K562 (cell line): ENCODE measurements at regions not wholly inside any gene's neighbourhood (a gene's known extent, or its start where the extent isn't known, plus 50 kb on each side); places are given as distances from the start of the nearest gene placed in this dataset.

Source experiments
- ATAC-seq: fragments of 200-7000 bp; cut with Tn5 transposase; 3 replicates; pipeline ENCODE4 v1.9.1; 2020; ENCODE audit warnings: moderate library complexity
- BruUV-seq: library from RNA; stranded (reverse); fragments of 400-500 nt; replicated peaks from 2 replicates; lab custom pipeline; 2021; lab: Mats Ljungman, UMichigan
- CTCF ChIA-PET: fragments of 300-600 bp; formaldehyde crosslinking; extraction: SDS; loops from one replicate; lab custom pipeline; 2021; ENCODE audit warnings: low intra/inter-chr PET ratio; lab: Yijun Ruan, JAX
- POLR2A ChIA-PET: fragments of 300-600, 350-650 bp; sonication (Branson Sonifier 250); formaldehyde crosslinking; extraction: SDS; loops from one replicate; lab custom pipeline; 2021; ENCODE audit warnings: antibody characterized with exemption, inconsistent platforms; lab: Yijun Ruan, JAX
- DNase-seq, 4 experiments: peaks; one replicate each; pipeline versions ENCODE4 v3.0.0 to v3.0.0-alpha.2; 2011 to 2018; ENCODE audit warnings: low spot score in 3 of 4, mixed read lengths in 3 of 4; ENCODE audit errors: extremely low read depth in 1 of 4
- FAIRE-seq: peaks from 2 replicates; lab custom pipeline; 2011; peaks lifted over from hg19 to GRCh38; lab: Jason Lieb, UNC
- H2AFZ ChIP-seq: 2 replicates; pipeline ENCODE4 v1.6.0; 2011; ENCODE audit warnings: low read depth, low read length, control low read depth, inconsistent platforms
- H3K27ac ChIP-seq: fragments of 200-600 bp; 3 replicates; pipeline ENCODE4 v1.8.0; 2011; ENCODE audit warnings: low read depth, mild to moderate bottlenecking, control low read depth, inconsistent platforms, low read length, moderate library complexity, mixed read lengths; ENCODE audit errors: extremely low read depth
- H3K27me3 ChIP-seq, 2 experiments: fragments of 300-600 bp in 1 of 2; 2 replicates in 1 of 2; 3 replicates in 1 of 2; pipeline versions ENCODE4 v1.6.0 to v1.8.0; 2011; ENCODE audit warnings: inconsistent platforms in 2 of 2, low read length in 2 of 2, mild to moderate bottlenecking in 1 of 2, mixed read lengths in 1 of 2, moderate library complexity in 1 of 2; ENCODE audit not compliant: control insufficient read depth in 2 of 2, insufficient read depth in 2 of 2
- H3K36me3 ChIP-seq: fragments of 300-600 bp; 3 replicates; pipeline ENCODE4 v1.8.0; 2011; ENCODE audit warnings: mild to moderate bottlenecking, low read length, inconsistent platforms; ENCODE audit not compliant: control insufficient read depth, insufficient read depth
- H3K4me1 ChIP-seq, 2 experiments: fragments of 200-600 bp in 1 of 2; replicated peaks in 1 of 2; 2 replicates in 1 of 2; 3 replicates in 1 of 2; pipeline versions ENCODE4 v1.5.1 to v1.8.0; 2011; ENCODE audit warnings: inconsistent platforms in 2 of 2, low read length in 2 of 2, mild to moderate bottlenecking in 1 of 2, mixed read lengths in 1 of 2, moderate library complexity in 1 of 2; ENCODE audit not compliant: control insufficient read depth in 2 of 2, insufficient read depth in 2 of 2
- H3K4me2 ChIP-seq: 2 replicates; pipeline ENCODE4 v1.6.1; 2011; ENCODE audit warnings: low read length, control low read depth, inconsistent platforms, mixed read lengths; ENCODE audit not compliant: insufficient read depth
- H3K4me3 ChIP-seq: fragments of 200-600 bp; sonication (generic), shearing (Covaris generic); 2 replicates; pipeline ENCODE4 v1.5.1; 2016; ENCODE audit warnings: control low read depth, inconsistent platforms
- H3K79me2 ChIP-seq: fragments of 200-600 bp; 3 replicates; pipeline ENCODE4 v1.8.0; 2011; ENCODE audit warnings: low read length, inconsistent platforms; ENCODE audit not compliant: control insufficient read depth, insufficient read depth
- H3K9ac ChIP-seq, 2 experiments: 2 replicates each; pipeline versions ENCODE4 v1.6.0 to v1.6.1; 2011; ENCODE audit warnings: low read depth in 2 of 2, low read length in 2 of 2, control low read depth in 1 of 2, inconsistent platforms in 1 of 2, mild to moderate bottlenecking in 1 of 2, mixed read lengths in 1 of 2; ENCODE audit not compliant: insufficient read depth in 1 of 2
- H3K9me1 ChIP-seq: one replicate; pipeline ENCODE4 v1.6.0; 2011; ENCODE audit warnings: inconsistent platforms, mild to moderate bottlenecking, low read length, moderate library complexity; ENCODE audit not compliant: control insufficient read depth, insufficient read depth
- H3K9me3 ChIP-seq: replicated peaks from 2 replicates; pipeline ENCODE4 v1.5.1; 2011; ENCODE audit warnings: low read depth, low read length, inconsistent platforms; ENCODE audit not compliant: control insufficient read depth, insufficient read depth
- H4K20me1 ChIP-seq: replicated peaks from 2 replicates; pipeline ENCODE4 v1.6.1; 2011; ENCODE audit warnings: low read length, inconsistent platforms, mixed read lengths; ENCODE audit not compliant: control insufficient read depth, insufficient read depth
- EGR1 ChIP-seq: fragments of 450-650 bp; conservative IDR thresholded peaks from 2 replicates; pipeline ENCODE4 v1.6.1; 2017; ENCODE audit warnings: mild to moderate bottlenecking
- HCFC1 ChIP-seq: IDR thresholded peaks from 2 replicates; pipeline ENCODE4 v1.6.1; 2012; ENCODE audit warnings: low read depth, low read length, improper control_type of control experiment
- HMG20B ChIP-seq: fragments of 250-450 bp; sonication (Bioruptor Pico); IDR thresholded peaks from 2 replicates; pipeline ENCODE4 v1.5.0; 2021; ENCODE audit warnings: mild to moderate bottlenecking
- ID3 ChIP-seq, 2 experiments: fragments of 250-450 bp in 1 of 2; fragments of 450-650 bp in 1 of 2; sonication (Bioruptor Pico) in 1 of 2; IDR thresholded peaks; 2 replicates each; pipeline versions ENCODE4 v1.6.1 to v1.8.0; 2016 to 2021; ENCODE audit warnings: mild to moderate bottlenecking in 2 of 2, moderate library complexity in 2 of 2, missing compliant biosample characterization in 1 of 2, missing genetic modification characterization in 1 of 2
- IFI16 ChIP-seq: fragments of 250-450 bp; sonication (Bioruptor Pico); IDR thresholded peaks from 2 replicates; pipeline ENCODE4 v2.1.2; 2022; ENCODE audit warnings: mild to moderate bottlenecking, inconsistent platforms
- NBN ChIP-seq: fragments of 450-650 bp; IDR thresholded peaks from 2 replicates; pipeline ENCODE4 v1.6.1; 2016; ENCODE audit warnings: low read depth, mild to moderate bottlenecking
- PTTG1 ChIP-seq: fragments of 450-650 bp; IDR thresholded peaks from 2 replicates; pipeline ENCODE4 v1.6.1; 2016; ENCODE audit warnings: low read depth, mild to moderate bottlenecking, missing genetic modification characterization, missing compliant biosample characterization
- RFX7 ChIP-seq: fragments of 250-450 bp; sonication (Bioruptor Pico); IDR thresholded peaks from 2 replicates; pipeline ENCODE4 v1.5.1; 2021; ENCODE audit warnings: mild to moderate bottlenecking
- TCF7 ChIP-seq: sonication (generic); IDR thresholded peaks from 2 replicates; pipeline ENCODE4 v1.6.1; 2016; ENCODE audit warnings: antibody characterized with exemption, borderline replicate concordance
- ZNF175 ChIP-seq: fragments of 200-800 bp; sonication (Bioruptor generic); IDR thresholded peaks from 2 replicates; pipeline ENCODE4 v1.6.1; 2016; ENCODE audit warnings: low read depth, mild to moderate bottlenecking, missing genetic modification characterization, missing compliant biosample characterization
- ZNF263 ChIP-seq: sonication (generic); formaldehyde crosslinking; IDR thresholded peaks from 2 replicates; pipeline ENCODE4 v1.8.0; 2022; ENCODE audit warnings: mild to moderate bottlenecking, missing genetic modification reagents, borderline replicate concordance
- in situ Hi-C: fragments of 300-500 bp; cut with MboI; formaldehyde crosslinking; loops from 4 replicates; pipeline ENCODE4 v1.15.0; 2018; ENCODE audit warnings: inconsistent platforms, mixed read lengths
- intact Hi-C: fragments of 100-400 bp; cut with micrococcal nuclease; formaldehyde crosslinking; loops from 2 replicates; pipeline ENCODE4 v1.14.2; 2022

DNA sequence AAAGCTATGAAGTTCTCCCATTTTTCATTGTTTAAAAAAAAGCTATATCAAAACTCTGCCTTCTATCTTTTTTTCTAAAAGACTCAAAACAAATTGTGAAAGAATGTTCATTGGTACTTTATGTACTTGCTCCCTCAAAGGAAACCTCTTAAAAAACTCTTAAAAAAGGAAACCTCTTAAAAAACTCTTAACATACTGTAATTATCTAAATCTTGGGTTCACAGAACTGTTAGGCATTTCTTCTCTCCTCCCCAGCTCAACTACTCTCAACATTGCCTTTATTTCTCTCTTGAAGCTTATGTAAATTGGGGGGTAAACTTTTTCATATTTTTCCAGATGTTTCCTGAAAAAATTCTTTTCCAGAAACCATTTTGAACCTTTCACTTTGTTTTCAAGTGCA is 330.5 kb upstream of the SLC39A10 start:
- POLR2A ChIA-PET: interaction anchor here (1.3 kb wide), 1 partner anchor 330 kb away, joined by 3 read pairs; the partner anchor contains the start of gene SLC39A10
- H3K9me3 ChIP-seq: peaks cover 8% of the 10 kb centered on the region
- peak overlapping the region; percentile 32; the same call in 1 of the 2 replicates for H2AFZ ChIP-seq
- CTCF ChIA-PET: no interaction called here
- DNase-seq (no peak), ATAC-seq (no peak), FAIRE-seq (no peak)
- no peaks in the 10 kb centered on the region for H3K9me1 ChIP-seq
- no peaks in the 10 kb centered on the region for H4K20me1 ChIP-seq
- H3K27ac ChIP-seq: no peak overlapping the region
- no peak overlapping the region for H3K4me3 ChIP-seq
- in situ Hi-C loops (loop anchor here (10.0 kb wide), 1 partner anchor 328 kb away; the partner anchor contains the start of gene SLC39A10), intact Hi-C loops (loop anchor here (10.0 kb wide), 1 partner anchor 78 kb away; no protein-coding TSS in a partner anchor)
- H3K27me3 ChIP-seq: no peaks in the 10 kb centered on the region
- H3K4me1 ChIP-seq: peaks cover 0 to 14% of the 10 kb centered on the region in 2 experiments; a peak in 3 of 5 replicates
- no peaks in the 10 kb centered on the region for H3K79me2 ChIP-seq
- no peaks in the 10 kb centered on the region for H3K36me3 ChIP-seq
- no peak overlapping the region for H3K9ac ChIP-seq
- TF ChIP-seq NBN (no peak), TCF7 (no peak), ID3 (CRISPR knock-in tag; IDR thresholded peaks at IDR 0.05) (no peak), ID3 (tag; IDR thresholded peaks at IDR 0.05) (no peak), ZNF263 (CRISPR knock-in tag) (no peak), HCFC1 (no peak), EGR1 (no peak), ZNF175 (no peak), RFX7 (CRISPR knock-in tag) (no peak), HMG20B (no peak), PTTG1 (tag) (no peak), IFI16 (CRISPR knock-in tag) (no peak)
- no TSS peak for BruUV-seq
- H3K4me2 ChIP-seq: no peak overlapping the region
